HepG2 (cell line): ENCODE measurements at regions not wholly inside any gene's neighbourhood (a gene's known extent, or its start where the extent isn't known, plus 50 kb on each side); places are given as distances from the start of the nearest gene placed in this dataset.

Experiments used
- CTCF ChIP-seq: sonication (generic); formaldehyde crosslinking; IDR thresholded peaks from 2 replicates; pipeline ENCODE4 v1.5.0; 2020; ENCODE audit warnings: mild to moderate bottlenecking, missing genetic modification reagents, moderate library complexity
- ZFP62 ChIP-seq: sonication (generic); formaldehyde crosslinking; IDR thresholded peaks from 2 replicates; pipeline ENCODE4 v1.4.0; 2020; ENCODE audit warnings: missing genetic modification reagents

GRCh38 chr10:4699950-4700730, 125.9 kb upstream of the AKR1E2 start:
- no peak for TF ChIP-seq CTCF (CRISPR knock-in tag)
- no peak for TF ChIP-seq ZFP62 (CRISPR knock-in tag)
